HepG2 (cell line): ENCODE measurements at regions not wholly inside any gene's neighbourhood (a gene's known extent, or its start where the extent isn't known, plus 50 kb on each side); places are given as distances from the start of the nearest gene placed in this dataset.

ENCODE experiments used
- ATAC-seq: fragments of 200-7000 bp; cut with Tn5 transposase; 3 replicates; pipeline ENCODE4 v1.9.1; 2020; ENCODE audit warnings: mild to moderate bottlenecking, moderate library complexity
- BruUV-seq: library from RNA; stranded (reverse); fragments of 400-500 nt; replicated peaks from 2 replicates; lab custom pipeline; 2021; lab: Mats Ljungman, UMichigan
- CTCF ChIA-PET: fragments of 300-600 bp; formaldehyde crosslinking; extraction: SDS; loops from one replicate; lab custom pipeline; 2021; ENCODE audit warnings: low total read pairs, inconsistent platforms, low intra/inter-chr PET ratio; lab: Yijun Ruan, JAX
- POLR2A ChIA-PET: fragments of 350-600 bp; sonication (Branson Sonifier 250); formaldehyde crosslinking; loops from one replicate; lab custom pipeline; 2020; ENCODE audit warnings: antibody characterized with exemption, inconsistent platforms; lab: Yijun Ruan, JAX
- DNase-seq: peaks from one replicate; pipeline ENCODE4 v3.0.0-alpha.2; 2015; ENCODE audit warnings: low spot score
- FAIRE-seq: peaks from 3 replicates; lab custom pipeline; 2011; peaks lifted over from hg19 to GRCh38; lab: Jason Lieb, UNC
- H2AFZ ChIP-seq: one replicate; pipeline ENCODE4 v1.6.1; 2011; ENCODE audit warnings: low read length, inconsistent platforms
- H3K27ac ChIP-seq: fragments of 300-600 bp; 3 replicates; pipeline ENCODE4 v1.8.0; 2011; ENCODE audit warnings: mixed run types, mild to moderate bottlenecking, mixed read lengths, low read length, inconsistent platforms; ENCODE audit not compliant: insufficient read depth; ENCODE audit errors: extremely low read length
- H3K27me3 ChIP-seq, 2 experiments: fragments of 200-600 bp in 1 of 2; 2 replicates in 1 of 2; 3 replicates in 1 of 2; pipeline versions ENCODE4 v1.6.0 to v1.8.0; 2011; ENCODE audit warnings: low read length in 2 of 2, mild to moderate bottlenecking in 2 of 2, moderate library complexity in 2 of 2, inconsistent platforms in 1 of 2; ENCODE audit not compliant: insufficient read depth in 2 of 2, control insufficient read depth in 1 of 2
- H3K36me3 ChIP-seq, 2 experiments: fragments of 200-600 bp in 1 of 2; replicated peaks in 1 of 2; 2 replicates in 1 of 2; 3 replicates in 1 of 2; pipeline versions ENCODE4 v1.5.1 to v1.8.0; 2011; ENCODE audit warnings: low read length in 2 of 2, inconsistent platforms in 1 of 2; ENCODE audit not compliant: insufficient read depth in 2 of 2, control insufficient read depth in 1 of 2
- H3K4me1 ChIP-seq: 2 replicates; pipeline ENCODE4 v1.5.1; 2012; ENCODE audit warnings: low read length, inconsistent platforms; ENCODE audit not compliant: insufficient read depth
- H3K4me2 ChIP-seq: 2 replicates; pipeline ENCODE4 v1.6.0; 2011; ENCODE audit warnings: low read depth, low read length, inconsistent platforms
- H3K4me3 ChIP-seq, 3 experiments: fragments of 200-600 bp in 1 of 3; sonication (generic), shearing (Covaris generic) in 1 of 3; replicated peaks in 1 of 3; 2 replicates each; pipeline ENCODE4 v1.5.1; 2011 to 2016; ENCODE audit warnings: low read length in 3 of 3, inconsistent platforms in 2 of 3, low read depth in 2 of 3, mild to moderate bottlenecking in 2 of 3, control low read depth in 1 of 3, mixed read lengths in 1 of 3; ENCODE audit not compliant: insufficient read depth in 1 of 3
- H3K79me2 ChIP-seq: one replicate; pipeline ENCODE4 v1.6.1; 2011; ENCODE audit warnings: low read length, inconsistent platforms; ENCODE audit not compliant: insufficient read depth
- H3K9ac ChIP-seq: 2 replicates; pipeline ENCODE4 v1.6.0; 2011; ENCODE audit warnings: mild to moderate bottlenecking, low read depth, low read length, inconsistent platforms; ENCODE audit not compliant: insufficient read depth
- H3K9me3 ChIP-seq: 2 replicates; pipeline ENCODE4 v1.5.1; 2012; ENCODE audit warnings: mild to moderate bottlenecking, low read length
- H4K20me1 ChIP-seq: 2 replicates; pipeline ENCODE4 v1.6.0; 2011; ENCODE audit warnings: inconsistent platforms, mild to moderate bottlenecking, low read length, moderate library complexity; ENCODE audit not compliant: insufficient read depth
- CHD4 ChIP-seq: fragments of 200-600 bp; sonication (generic); IDR thresholded peaks from 2 replicates; pipeline ENCODE4 v1.7.0; 2017; ENCODE audit warnings: mild to moderate bottlenecking, low read length, borderline replicate concordance
- DR1 ChIP-seq: sonication (generic); formaldehyde crosslinking; IDR thresholded peaks from 2 replicates; pipeline ENCODE4 v1.8.0; 2021; ENCODE audit warnings: mild to moderate bottlenecking, missing genetic modification reagents, inconsistent platforms
- JUNB ChIP-seq: sonication (generic); formaldehyde crosslinking; IDR thresholded peaks from 2 replicates; pipeline ENCODE4 v1.8.0; 2022; ENCODE audit warnings: missing genetic modification reagents, mild to moderate bottlenecking, borderline replicate concordance
- PCBP1 ChIP-seq: fragments of 200-400 bp; formaldehyde crosslinking; IDR thresholded peaks from 2 replicates; pipeline ENCODE4 v1.6.1; 2017; ENCODE audit warnings: mild to moderate bottlenecking, low read depth, low read length, borderline replicate concordance
- RFX3 ChIP-seq: IDR thresholded peaks from 2 replicates; pipeline ENCODE4 v1.6.1; 2016; ENCODE audit warnings: missing biosample characterization, missing genetic modification reagents
- SMARCC2 ChIP-seq: fragments of 450-650 bp; IDR thresholded peaks from 2 replicates; pipeline ENCODE4 v1.6.1; 2017; ENCODE audit warnings: antibody characterized with exemption, mild to moderate bottlenecking
- ZNF296 ChIP-seq: sonication (generic); formaldehyde crosslinking; conservative IDR thresholded peaks from 2 replicates; pipeline ENCODE4 v1.5.0; 2020; ENCODE audit warnings: mild to moderate bottlenecking, missing genetic modification reagents
- ZNF678 ChIP-seq: sonication (generic); formaldehyde crosslinking; IDR thresholded peaks from 2 replicates; pipeline ENCODE4 v1.4.0; 2020; ENCODE audit warnings: mild to moderate bottlenecking, missing genetic modification reagents
- WGBS: methylation state at CpG from one replicate; pipeline ENCODE4 v1.1.6; 2017; ENCODE audit warnings: low lambda C conversion rate; 5-methylcytosine and 5-hydroxymethylcytosine counted together
- in situ Hi-C: cut with HindIII; loops from 2 replicates; pipeline ENCODE4 v1.10.0; 2017; ENCODE audit warnings: low pct_unique_long_range_greater_than_20kb; ENCODE audit not compliant: extremely low pct_ligation_motif_present
- intact Hi-C: fragments of 100-400 bp; cut with micrococcal nuclease; formaldehyde crosslinking; loops from one replicate; pipeline ENCODE4 v1.10.0; 2022; ENCODE audit not compliant: unreplicated experiment
- TF ChIP-seq, protein P1 (sequence below): IDR thresholded peaks from 2 replicates; pipeline ENCODE4 v1.6.1; 2016; ENCODE audit warnings: mild to moderate bottlenecking, missing biosample characterization, missing genetic modification reagents
- TF ChIP-seq, protein P2 (sequence below): sonication (generic); formaldehyde crosslinking; IDR thresholded peaks from 2 replicates; pipeline ENCODE4 v1.8.1; 2023; ENCODE audit warnings: mild to moderate bottlenecking, missing genetic modification reagents
- TF ChIP-seq, protein P3 (sequence below): IDR thresholded peaks from 2 replicates; pipeline ENCODE4 v1.6.1; 2016
- TF ChIP-seq, protein P4 (sequence below), 2 experiments: fragments of 450-650 bp in 1 of 2; sonication (generic) in 1 of 2; formaldehyde crosslinking in 1 of 2; IDR thresholded peaks; 2 replicates each; pipeline versions ENCODE4 v1.6.1 to v1.8.0; 2016 to 2022; ENCODE audit warnings: antibody characterized with exemption in 1 of 2, mild to moderate bottlenecking in 1 of 2, missing genetic modification reagents in 1 of 2
- TF ChIP-seq, protein P5 (sequence below): IDR thresholded peaks from 2 replicates; pipeline ENCODE4 v1.6.1; 2016; ENCODE audit warnings: missing genetic modification reagents, missing compliant biosample characterization

DNA sequence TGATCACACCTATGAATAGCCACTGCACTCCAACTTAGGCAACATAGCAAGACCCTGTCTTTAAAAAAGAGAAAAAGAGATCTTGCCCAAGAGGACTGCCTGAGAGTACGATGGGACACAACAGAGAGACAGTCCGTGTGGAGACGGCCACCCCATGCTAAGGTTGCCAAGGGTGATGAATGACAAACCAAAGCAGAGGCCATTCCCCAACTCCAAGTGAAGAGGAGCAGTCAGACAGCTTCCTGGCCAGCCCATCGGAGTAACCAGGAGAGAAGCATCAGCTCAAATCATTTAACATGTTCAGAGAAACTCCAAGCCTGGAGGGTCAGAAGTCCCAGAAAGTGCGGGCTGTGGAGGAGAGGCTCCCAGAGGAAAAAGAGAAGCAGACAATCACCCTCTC, 63.9 kb upstream of the SUB1 start (continued):
- TF ChIP-seq, protein P1, sequence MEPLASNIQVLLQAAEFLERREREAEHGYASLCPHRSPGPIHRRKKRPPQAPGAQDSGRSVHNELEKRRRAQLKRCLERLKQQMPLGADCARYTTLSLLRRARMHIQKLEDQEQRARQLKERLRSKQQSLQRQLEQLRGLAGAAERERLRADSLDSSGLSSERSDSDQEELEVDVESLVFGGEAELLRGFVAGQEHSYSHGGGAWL (CRISPR knock-in tag), result no peak
- no peak for TF ChIP-seq SMARCC2
- TF ChIP-seq, protein P2, sequence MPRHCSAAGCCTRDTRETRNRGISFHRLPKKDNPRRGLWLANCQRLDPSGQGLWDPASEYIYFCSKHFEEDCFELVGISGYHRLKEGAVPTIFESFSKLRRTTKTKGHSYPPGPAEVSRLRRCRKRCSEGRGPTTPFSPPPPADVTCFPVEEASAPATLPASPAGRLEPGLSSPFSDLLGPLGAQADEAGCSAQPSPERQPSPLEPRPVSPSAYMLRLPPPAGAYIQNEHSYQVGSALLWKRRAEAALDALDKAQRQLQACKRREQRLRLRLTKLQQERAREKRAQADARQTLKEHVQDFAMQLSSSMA, result no peak
- TF ChIP-seq, protein P3, sequence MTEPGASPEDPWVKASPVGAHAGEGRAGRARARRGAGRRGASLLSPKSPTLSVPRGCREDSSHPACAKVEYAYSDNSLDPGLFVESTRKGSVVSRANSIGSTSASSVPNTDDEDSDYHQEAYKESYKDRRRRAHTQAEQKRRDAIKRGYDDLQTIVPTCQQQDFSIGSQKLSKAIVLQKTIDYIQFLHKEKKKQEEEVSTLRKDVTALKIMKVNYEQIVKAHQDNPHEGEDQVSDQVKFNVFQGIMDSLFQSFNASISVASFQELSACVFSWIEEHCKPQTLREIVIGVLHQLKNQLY (CRISPR knock-in tag), result no peak
- TF ChIP-seq JUNB (CRISPR knock-in tag), result no peak

DNA sequence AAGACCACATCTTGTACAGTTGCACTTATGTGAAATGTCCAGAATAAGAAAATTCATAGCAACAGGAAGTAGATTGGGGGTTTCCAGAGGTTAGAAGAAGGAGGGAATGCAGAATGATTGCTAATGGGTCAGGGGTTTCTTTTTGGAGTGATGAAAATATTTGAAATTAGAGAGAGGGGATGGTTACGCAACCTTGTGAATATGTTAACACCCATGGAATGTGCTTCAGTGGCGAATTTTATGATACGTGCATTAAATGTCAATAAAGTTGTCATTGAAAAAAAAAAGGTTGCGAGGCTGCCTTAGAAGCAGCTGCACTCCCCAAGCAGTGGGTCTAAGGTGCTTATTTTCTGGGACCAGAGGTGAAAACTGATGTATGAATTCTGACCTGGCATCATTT, 64.4 kb upstream of the SUB1 start:
- in situ Hi-C loops (no loop called here), intact Hi-C loops (no loop called here)
- Histone ChIP-seq H3K4me3 (no peak overlapping the region), H3K79me2 (no peaks in the 10 kb centered on the region), H3K27me3 (0 out of 5 replicates have a peak, but pooled peaks cover 0 to 1% of the 10 kb centered on the region in 2 experiments), H3K36me3 (no peaks in the 10 kb centered on the region), H3K4me1 (peaks cover 9% of the 10 kb centered on the region), H3K9ac (no peak overlapping the region), H3K4me2 (no peak overlapping the region), H3K9me3 (no peaks in the 10 kb centered on the region), H3K27ac (no peak overlapping the region), H2AFZ (no peak overlapping the region), H4K20me1 (no peaks in the 10 kb centered on the region)
- DNase-seq (no peak), FAIRE-seq (no peak), ATAC-seq (no peak)
- BruUV-seq, result no TSS peak
- CTCF ChIA-PET, result no interaction called here
- POLR2A ChIA-PET, result no interaction called here
- 77% methylated on average over 4 of the region's 4 CpGs for WGBS
- TF ChIP-seq, protein P4, sequence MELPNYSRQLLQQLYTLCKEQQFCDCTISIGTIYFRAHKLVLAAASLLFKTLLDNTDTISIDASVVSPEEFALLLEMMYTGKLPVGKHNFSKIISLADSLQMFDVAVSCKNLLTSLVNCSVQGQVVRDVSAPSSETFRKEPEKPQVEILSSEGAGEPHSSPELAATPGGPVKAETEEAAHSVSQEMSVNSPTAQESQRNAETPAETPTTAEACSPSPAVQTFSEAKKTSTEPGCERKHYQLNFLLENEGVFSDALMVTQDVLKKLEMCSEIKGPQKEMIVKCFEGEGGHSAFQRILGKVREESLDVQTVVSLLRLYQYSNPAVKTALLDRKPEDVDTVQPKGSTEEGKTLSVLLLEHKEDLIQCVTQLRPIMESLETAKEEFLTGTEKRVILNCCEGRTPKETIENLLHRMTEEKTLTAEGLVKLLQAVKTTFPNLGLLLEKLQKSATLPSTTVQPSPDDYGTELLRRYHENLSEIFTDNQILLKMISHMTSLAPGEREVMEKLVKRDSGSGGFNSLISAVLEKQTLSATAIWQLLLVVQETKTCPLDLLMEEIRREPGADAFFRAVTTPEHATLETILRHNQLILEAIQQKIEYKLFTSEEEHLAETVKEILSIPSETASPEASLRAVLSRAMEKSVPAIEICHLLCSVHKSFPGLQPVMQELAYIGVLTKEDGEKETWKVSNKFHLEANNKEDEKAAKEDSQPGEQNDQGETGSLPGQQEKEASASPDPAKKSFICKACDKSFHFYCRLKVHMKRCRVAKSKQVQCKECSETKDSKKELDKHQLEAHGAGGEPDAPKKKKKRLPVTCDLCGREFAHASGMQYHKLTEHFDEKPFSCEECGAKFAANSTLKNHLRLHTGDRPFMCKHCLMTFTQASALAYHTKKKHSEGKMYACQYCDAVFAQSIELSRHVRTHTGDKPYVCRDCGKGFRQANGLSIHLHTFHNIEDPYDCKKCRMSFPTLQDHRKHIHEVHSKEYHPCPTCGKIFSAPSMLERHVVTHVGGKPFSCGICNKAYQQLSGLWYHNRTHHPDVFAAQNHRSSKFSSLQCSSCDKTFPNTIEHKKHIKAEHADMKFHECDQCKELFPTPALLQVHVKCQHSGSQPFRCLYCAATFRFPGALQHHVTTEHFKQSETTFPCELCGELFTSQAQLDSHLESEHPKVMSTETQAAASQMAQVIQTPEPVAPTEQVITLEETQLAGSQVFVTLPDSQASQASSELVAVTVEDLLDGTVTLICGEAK (IDR thresholded peaks at IDR 0.05), result peak; percentile 27; the same call in 1 of the 2 replicates
- TF ChIP-seq, protein P4 (CRISPR knock-in tag; IDR thresholded peaks at IDR 0.05), result no peak
- TF ChIP-seq PCBP1, result no peak
- no peak for TF ChIP-seq RFX3 (CRISPR knock-in tag)
- TF ChIP-seq ZNF678 (CRISPR knock-in tag), result no peak
- no peak for TF ChIP-seq CHD4
- no peak for TF ChIP-seq ZNF296 (CRISPR knock-in tag)
- TF ChIP-seq, protein P5, sequence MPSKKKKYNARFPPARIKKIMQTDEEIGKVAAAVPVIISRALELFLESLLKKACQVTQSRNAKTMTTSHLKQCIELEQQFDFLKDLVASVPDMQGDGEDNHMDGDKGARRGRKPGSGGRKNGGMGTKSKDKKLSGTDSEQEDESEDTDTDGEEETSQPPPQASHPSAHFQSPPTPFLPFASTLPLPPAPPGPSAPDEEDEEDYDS, result no peak
- TF ChIP-seq DR1 (CRISPR knock-in tag), result no peak
